ENCODE measurements at regions not wholly inside any gene's neighbourhood (a gene's known extent, or its start where the extent isn't known, plus 50 kb on each side); places are given as distances from the start of the nearest gene placed in this dataset.

DNA sequence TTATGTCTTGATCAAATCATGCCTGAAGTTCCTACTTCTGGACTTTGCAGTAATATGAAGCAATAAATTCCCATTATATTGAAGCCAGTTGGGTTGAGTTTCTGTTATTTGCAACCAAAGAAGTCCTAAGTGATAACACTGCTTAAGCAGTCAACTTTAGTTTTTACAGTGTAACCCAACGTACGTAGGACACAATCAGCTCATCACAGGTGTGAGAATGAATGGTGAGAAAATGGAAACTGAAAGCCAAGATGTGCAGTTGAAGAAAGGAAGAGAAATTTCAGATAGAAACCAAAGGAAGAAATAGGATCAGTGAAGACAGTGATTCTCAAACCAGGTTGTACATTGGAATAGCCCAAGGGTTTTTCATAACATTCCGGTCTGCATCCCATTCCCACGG, 211.4 kb upstream of the ZFP64 start:
- peaks cover 28% of the 10 kb centered on the region for H3K4me1 ChIP-seq (ENCODE audit: low read length)
- H3K36me3 ChIP-seq (replicated peaks; ENCODE audit: insufficient read depth, low read length) = no peaks in the 10 kb centered on the region
- DNase-seq = peak; percentile 68
- H3K27me3 ChIP-seq (replicated peaks; ENCODE audit: insufficient read depth, low read length) = no peaks in the 10 kb centered on the region; the same call in 1 of the 2 replicates
- H3K9ac ChIP-seq (ENCODE audit: low read length) = no peak overlapping the region
- H3F3A ChIP-seq (ENCODE audit: insufficient read depth, low read length) = peaks cover 14% of the 10 kb centered on the region
- H4K20me1 ChIP-seq (ENCODE audit: insufficient read depth, low read length) = no peaks in the 10 kb centered on the region
- peak overlapping the region; percentile 40 for H3K4me2 ChIP-seq (ENCODE audit: low read depth, low read length)
- H3K9me3 ChIP-seq (replicated peaks; ENCODE audit: insufficient read depth, low read length) = no peaks in the 10 kb centered on the region
- no peak overlapping the region for H2AFZ ChIP-seq (ENCODE audit: low read length)
- H3K4me3 ChIP-seq (ENCODE audit: low read length) = peak overlapping the region; percentile 25; the same call in 1 of the 2 replicates
- H3K79me2 ChIP-seq (ENCODE audit: low read length) = no peaks in the 10 kb centered on the region
- TF ChIP-seq EZH2phosphoT487 (IDR thresholded peaks at IDR 0.05; ENCODE audit: low read length) = no peak
- TF ChIP-seq EZH2 (optimal IDR thresholded peaks at IDR 0.05; ENCODE audit: low read depth, low read length) = no peak
- TF ChIP-seq, protein P1, sequence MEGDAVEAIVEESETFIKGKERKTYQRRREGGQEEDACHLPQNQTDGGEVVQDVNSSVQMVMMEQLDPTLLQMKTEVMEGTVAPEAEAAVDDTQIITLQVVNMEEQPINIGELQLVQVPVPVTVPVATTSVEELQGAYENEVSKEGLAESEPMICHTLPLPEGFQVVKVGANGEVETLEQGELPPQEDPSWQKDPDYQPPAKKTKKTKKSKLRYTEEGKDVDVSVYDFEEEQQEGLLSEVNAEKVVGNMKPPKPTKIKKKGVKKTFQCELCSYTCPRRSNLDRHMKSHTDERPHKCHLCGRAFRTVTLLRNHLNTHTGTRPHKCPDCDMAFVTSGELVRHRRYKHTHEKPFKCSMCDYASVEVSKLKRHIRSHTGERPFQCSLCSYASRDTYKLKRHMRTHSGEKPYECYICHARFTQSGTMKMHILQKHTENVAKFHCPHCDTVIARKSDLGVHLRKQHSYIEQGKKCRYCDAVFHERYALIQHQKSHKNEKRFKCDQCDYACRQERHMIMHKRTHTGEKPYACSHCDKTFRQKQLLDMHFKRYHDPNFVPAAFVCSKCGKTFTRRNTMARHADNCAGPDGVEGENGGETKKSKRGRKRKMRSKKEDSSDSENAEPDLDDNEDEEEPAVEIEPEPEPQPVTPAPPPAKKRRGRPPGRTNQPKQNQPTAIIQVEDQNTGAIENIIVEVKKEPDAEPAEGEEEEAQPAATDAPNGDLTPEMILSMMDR (IDR thresholded peaks at IDR 0.05; ENCODE audit: low read length) = no peak
- H3K27ac ChIP-seq (ENCODE audit: low read length) = no peak overlapping the region; the same call in 1 of the 2 replicates
- no peaks in the 10 kb centered on the region for H3K9me2 ChIP-seq (replicated peaks; ENCODE audit: insufficient read depth, low read length)

DNA sequence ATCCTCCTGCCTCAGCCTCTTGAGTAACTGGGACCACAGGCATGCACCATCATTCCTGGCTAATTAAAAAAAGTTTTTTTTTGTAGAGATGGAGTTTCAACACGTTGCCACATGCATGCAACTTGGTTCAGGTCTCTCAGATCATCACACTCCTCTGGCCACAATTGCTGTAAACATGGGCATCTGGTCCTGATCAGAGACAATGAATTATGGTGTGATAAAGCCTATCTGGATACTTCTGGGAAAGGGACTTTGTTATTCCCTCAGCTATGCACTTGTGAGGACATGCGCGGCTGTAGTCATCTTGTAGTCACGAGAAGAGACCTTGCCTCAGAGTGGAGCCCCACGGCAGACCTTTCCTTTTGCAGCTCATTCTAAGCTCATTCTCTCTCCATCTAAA, 210.9 kb upstream of the ZFP64 start:
- no peak overlapping the region for H3K27ac ChIP-seq (ENCODE audit: low read length)
- H3K4me1 ChIP-seq (ENCODE audit: low read length) = peaks cover 28% of the 10 kb centered on the region
- no peaks in the 10 kb centered on the region for H3K9me2 ChIP-seq (replicated peaks; ENCODE audit: insufficient read depth, low read length)
- H3K4me2 ChIP-seq (ENCODE audit: low read depth, low read length) = peak overlapping the region; percentile 40; the same call in 1 of the 2 replicates
- no peaks in the 10 kb centered on the region for H3K36me3 ChIP-seq (replicated peaks; ENCODE audit: insufficient read depth, low read length)
- H3K9me3 ChIP-seq (replicated peaks; ENCODE audit: insufficient read depth, low read length) = no peaks in the 10 kb centered on the region
- no peaks in the 10 kb centered on the region for H3K79me2 ChIP-seq (ENCODE audit: low read length)
- no peak overlapping the region for H3K4me3 ChIP-seq (ENCODE audit: low read length)
- TF ChIP-seq EZH2 (optimal IDR thresholded peaks at IDR 0.05; ENCODE audit: low read depth, low read length) = no peak
- H2AFZ ChIP-seq (ENCODE audit: low read length) = no peak overlapping the region
- H4K20me1 ChIP-seq (ENCODE audit: insufficient read depth, low read length) = no peaks in the 10 kb centered on the region
- DNase-seq = no peak
- H3K27me3 ChIP-seq (replicated peaks; ENCODE audit: insufficient read depth, low read length) = no peaks in the 10 kb centered on the region; the same call in 1 of the 2 replicates
- H3F3A ChIP-seq (ENCODE audit: insufficient read depth, low read length) = peaks cover 14% of the 10 kb centered on the region
- no peak overlapping the region for H3K9ac ChIP-seq (ENCODE audit: low read length)

DNA sequence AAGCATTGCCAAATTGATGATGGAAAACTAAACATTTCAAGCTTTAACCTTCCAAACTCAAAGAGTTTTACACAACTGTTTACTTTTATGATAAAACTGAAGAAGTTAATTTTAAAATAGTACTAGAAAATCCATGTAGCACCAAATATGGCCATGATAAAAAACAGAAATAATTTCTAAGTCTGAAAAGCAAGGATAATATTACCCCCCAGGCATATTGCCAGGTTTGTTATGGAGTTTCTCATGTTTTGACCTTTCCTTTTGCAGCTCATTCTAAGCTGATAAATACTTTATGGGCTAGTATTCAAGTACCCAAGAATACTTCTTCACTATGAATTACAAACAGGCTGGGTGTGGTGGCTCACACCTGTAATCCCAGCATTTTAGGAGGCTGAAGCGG, 209.9 kb upstream of the ZFP64 start:
- Histone ChIP-seq H3K4me3 (ENCODE audit: low read length) (no peak overlapping the region), H2AFZ (ENCODE audit: low read length) (no peak overlapping the region), H3K36me3 (replicated peaks; ENCODE audit: insufficient read depth, low read length) (no peaks in the 10 kb centered on the region), H3K9me2 (replicated peaks; ENCODE audit: insufficient read depth, low read length) (no peaks in the 10 kb centered on the region), H3K4me2 (ENCODE audit: low read depth, low read length) (no peak overlapping the region), H3K9ac (ENCODE audit: low read length) (no peak overlapping the region), H3K79me2 (ENCODE audit: low read length) (no peaks in the 10 kb centered on the region), H3K9me3 (replicated peaks; ENCODE audit: insufficient read depth, low read length) (no peaks in the 10 kb centered on the region), H3K27me3 (replicated peaks; ENCODE audit: insufficient read depth, low read length) (no peaks in the 10 kb centered on the region; the same call in 1 of the 2 replicates), H3K27ac (ENCODE audit: low read length) (no peak overlapping the region), H3F3A (ENCODE audit: insufficient read depth, low read length) (peaks cover 14% of the 10 kb centered on the region), H4K20me1 (ENCODE audit: insufficient read depth, low read length) (no peaks in the 10 kb centered on the region), H3K4me1 (ENCODE audit: low read length) (peaks cover 28% of the 10 kb centered on the region)
- TF ChIP-seq EZH2 (optimal IDR thresholded peaks at IDR 0.05; ENCODE audit: low read depth, low read length) = no peak
- TF ChIP-seq EZH2phosphoT487 (IDR thresholded peaks at IDR 0.05; ENCODE audit: low read length) = no peak
- TF ChIP-seq, protein P1 (IDR thresholded peaks at IDR 0.05; ENCODE audit: low read length) = no peak
- DNase-seq = no peak

DNA sequence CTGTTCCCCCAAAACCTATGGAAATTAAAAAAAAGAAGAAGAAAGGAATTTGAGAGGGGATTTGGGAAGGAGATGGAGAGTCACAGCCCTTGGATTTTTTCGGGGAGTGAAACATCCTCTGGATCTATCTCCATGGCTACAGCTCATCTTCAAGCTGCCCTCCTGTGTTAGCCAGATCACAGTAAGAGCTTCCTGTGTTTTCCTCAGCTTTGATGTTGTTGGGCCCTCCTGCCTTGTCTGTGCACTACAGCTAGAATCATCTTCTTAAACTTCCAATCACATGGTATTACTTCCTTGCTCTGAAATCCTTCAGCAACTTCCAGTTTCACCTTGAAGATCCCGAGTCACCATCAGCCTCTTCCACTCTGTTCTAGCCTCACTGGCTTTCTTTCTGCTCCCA, 207.8 kb upstream of the ZFP64 start:
- H3K4me2 ChIP-seq (ENCODE audit: low read depth, low read length) = no peak overlapping the region
- H3K4me1 ChIP-seq (ENCODE audit: low read length) = peaks cover 13% of the 10 kb centered on the region
- no peaks in the 10 kb centered on the region for H3K9me3 ChIP-seq (replicated peaks; ENCODE audit: insufficient read depth, low read length)
- DNase-seq = no peak
- H3F3A ChIP-seq (ENCODE audit: insufficient read depth, low read length) = peaks cover 11% of the 10 kb centered on the region; the same call in 1 of the 2 replicates
- no peak overlapping the region for H3K4me3 ChIP-seq (ENCODE audit: low read length)
- H3K27ac ChIP-seq (ENCODE audit: low read length) = no peak overlapping the region
- TF ChIP-seq, protein P1 (IDR thresholded peaks at IDR 0.05; ENCODE audit: low read length) = no peak
- TF ChIP-seq EZH2 (optimal IDR thresholded peaks at IDR 0.05; ENCODE audit: low read depth, low read length) (no peak), EZH2phosphoT487 (IDR thresholded peaks at IDR 0.05; ENCODE audit: low read length) (no peak)
- no peak overlapping the region for H3K9ac ChIP-seq (ENCODE audit: low read length)
- no peaks in the 10 kb centered on the region for H3K9me2 ChIP-seq (replicated peaks; ENCODE audit: insufficient read depth, low read length)
- H2AFZ ChIP-seq (ENCODE audit: low read length) = no peak overlapping the region
- no peaks in the 10 kb centered on the region for H3K79me2 ChIP-seq (ENCODE audit: low read length)
- H3K36me3 ChIP-seq (replicated peaks; ENCODE audit: insufficient read depth, low read length) = no peaks in the 10 kb centered on the region
- H3K27me3 ChIP-seq (replicated peaks; ENCODE audit: insufficient read depth, low read length) = no peaks in the 10 kb centered on the region; the same call in 1 of the 2 replicates
- no peaks in the 10 kb centered on the region for H4K20me1 ChIP-seq (ENCODE audit: insufficient read depth, low read length)

Measured in MM.1S (cell line).